Fibroblast of mammary gland (primary cell): ENCODE measurements at regions not wholly inside any gene's neighbourhood (a gene's known extent, or its start where the extent isn't known, plus 50 kb on each side); places are given as distances from the start of the nearest gene placed in this dataset.

Source experiments
- DNase-seq: peaks from one replicate; pipeline ENCODE4 v3.0.0-alpha.2; 2010; ENCODE audit warnings: low read depth
- H3K4me3 ChIP-seq: 2 replicates; pipeline ENCODE4 v1.5.1; 2011; ENCODE audit warnings: low read depth, mild to moderate bottlenecking, low read length, moderate library complexity; ENCODE audit not compliant: control insufficient read depth
- TF ChIP-seq, protein P1 (sequence below): conservative IDR thresholded peaks from 2 replicates; pipeline ENCODE4 v1.5.1; 2011; ENCODE audit warnings: low read depth, low read length, inconsistent platforms; ENCODE audit not compliant: control insufficient read depth, insufficient read depth

DNA sequence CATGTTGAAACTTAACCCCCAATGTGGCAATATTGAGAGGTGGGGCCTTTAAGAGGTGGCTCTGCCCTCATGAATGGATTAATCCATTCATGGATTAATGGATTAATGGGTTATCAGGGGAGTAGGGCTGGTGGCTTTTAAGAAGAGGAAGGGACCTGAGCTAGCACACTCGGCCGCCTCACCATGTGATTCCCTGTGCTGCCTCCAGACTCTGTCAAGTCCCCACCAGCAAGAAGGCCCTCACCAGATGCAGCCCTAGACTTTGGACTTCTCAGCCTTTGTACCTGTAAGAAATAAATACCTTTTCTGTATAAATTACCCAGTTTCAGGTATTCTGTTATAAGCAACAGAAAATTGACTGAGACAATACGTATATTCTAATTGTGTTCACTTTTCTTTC is 272.2 kb upstream of the DMRT1 start:
- TF ChIP-seq, protein P1, sequence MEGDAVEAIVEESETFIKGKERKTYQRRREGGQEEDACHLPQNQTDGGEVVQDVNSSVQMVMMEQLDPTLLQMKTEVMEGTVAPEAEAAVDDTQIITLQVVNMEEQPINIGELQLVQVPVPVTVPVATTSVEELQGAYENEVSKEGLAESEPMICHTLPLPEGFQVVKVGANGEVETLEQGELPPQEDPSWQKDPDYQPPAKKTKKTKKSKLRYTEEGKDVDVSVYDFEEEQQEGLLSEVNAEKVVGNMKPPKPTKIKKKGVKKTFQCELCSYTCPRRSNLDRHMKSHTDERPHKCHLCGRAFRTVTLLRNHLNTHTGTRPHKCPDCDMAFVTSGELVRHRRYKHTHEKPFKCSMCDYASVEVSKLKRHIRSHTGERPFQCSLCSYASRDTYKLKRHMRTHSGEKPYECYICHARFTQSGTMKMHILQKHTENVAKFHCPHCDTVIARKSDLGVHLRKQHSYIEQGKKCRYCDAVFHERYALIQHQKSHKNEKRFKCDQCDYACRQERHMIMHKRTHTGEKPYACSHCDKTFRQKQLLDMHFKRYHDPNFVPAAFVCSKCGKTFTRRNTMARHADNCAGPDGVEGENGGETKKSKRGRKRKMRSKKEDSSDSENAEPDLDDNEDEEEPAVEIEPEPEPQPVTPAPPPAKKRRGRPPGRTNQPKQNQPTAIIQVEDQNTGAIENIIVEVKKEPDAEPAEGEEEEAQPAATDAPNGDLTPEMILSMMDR: no peak
- DNase-seq: no peak
- no peak overlapping the region for H3K4me3 ChIP-seq

DNA sequence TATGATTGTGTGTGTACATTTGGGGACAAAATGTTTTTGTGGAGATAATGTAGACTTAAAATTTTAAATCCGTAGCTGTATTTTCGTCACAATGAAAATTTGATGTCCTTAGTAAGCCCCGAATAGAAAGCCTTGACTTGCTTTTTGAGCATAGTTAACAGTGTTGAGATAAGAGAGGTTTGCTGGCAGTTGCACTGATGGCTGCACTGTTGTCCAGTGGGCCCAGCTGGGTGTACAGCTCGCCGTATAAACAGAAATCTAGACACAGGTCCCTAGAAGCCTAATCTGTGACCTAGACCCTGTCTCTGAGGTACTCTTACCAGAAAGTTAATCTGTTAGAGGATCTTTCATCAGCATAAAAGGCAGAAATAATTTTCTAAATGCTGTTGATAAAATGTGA is 271.3 kb upstream of the DMRT1 start:
- no peak overlapping the region for H3K4me3 ChIP-seq
- TF ChIP-seq, protein P1: no peak
- no peak for DNase-seq

DNA sequence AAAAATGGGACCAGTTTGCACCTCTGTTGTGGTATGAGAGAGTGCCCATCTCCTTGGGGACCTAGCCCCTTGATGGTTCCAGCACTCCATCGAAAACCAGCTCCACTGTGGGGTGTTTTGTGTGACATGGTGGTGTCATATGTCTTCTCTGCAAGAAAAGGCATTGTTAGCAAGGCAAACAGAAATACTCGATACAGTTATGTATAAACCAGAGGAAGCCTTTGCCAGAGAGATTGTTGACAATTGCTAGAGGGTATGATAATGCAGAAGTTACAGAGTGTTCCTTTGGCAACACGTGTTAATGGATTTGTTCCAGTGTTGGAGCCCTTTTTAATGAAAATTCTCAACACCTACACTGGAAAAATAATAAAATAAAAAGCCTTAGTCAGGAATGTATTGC is 270.4 kb upstream of the DMRT1 start:
- DNase-seq: no peak
- H3K4me3 ChIP-seq: no peak overlapping the region
- TF ChIP-seq, protein P1: no peak

DNA sequence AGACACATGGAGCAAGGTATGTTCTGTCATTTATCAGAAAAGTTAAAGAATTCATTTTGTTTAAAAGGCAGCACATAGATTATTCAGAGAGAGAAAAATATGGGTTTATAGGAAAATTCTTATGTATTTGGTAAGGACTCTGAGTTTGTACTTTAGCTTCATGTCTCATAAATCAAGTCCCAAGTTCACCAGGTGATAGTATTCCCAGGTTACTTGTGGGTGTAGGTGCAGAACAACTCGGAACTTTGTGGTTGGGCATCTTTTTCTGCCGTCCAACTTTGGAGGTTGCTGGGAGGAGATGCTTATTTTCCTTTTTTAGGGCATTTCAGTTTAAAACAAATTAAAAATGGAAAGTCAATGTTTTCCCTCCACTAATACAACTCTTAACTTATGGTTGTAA is 269.8 kb upstream of the DMRT1 start:
- no peak for DNase-seq
- TF ChIP-seq, protein P1: no peak
- no peak overlapping the region for H3K4me3 ChIP-seq

DNA sequence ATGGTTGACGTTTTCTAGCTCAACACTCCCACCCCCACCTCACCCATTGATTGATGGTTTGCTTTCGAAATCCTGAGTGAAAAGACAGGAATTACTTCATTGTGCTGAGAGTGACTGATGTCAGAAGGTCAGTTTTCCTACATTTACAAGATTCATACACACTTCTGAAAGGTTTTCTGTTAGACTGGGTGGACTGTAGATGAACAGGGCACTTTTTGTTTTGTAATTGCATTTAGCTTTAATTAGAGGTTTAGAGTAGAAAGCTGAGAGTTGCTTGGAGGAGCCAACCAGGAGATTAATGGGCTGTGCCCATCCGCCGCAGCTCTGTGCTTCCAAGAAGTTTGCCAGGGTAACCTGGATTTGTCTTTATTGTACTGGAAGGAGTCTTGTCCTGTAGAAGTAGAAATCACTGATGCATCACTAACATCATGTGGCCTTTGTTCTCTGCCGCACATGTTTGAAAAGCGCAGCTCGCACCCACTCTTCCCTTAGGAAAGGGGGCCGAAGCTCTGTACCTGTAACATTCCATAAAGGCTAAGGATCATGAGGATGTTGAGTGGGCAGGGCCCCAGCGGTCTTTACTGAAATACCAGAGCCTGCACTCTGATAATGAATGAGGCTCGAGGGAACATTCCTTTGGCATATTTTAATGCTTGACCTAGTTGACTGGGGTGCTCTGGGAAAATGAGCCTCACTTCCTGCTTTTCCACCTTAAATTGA is 267.6 kb upstream of the DMRT1 start:
- TF ChIP-seq, protein P1: no peak
- DNase-seq: no peak
- no peak overlapping the region for H3K4me3 ChIP-seq

DNA sequence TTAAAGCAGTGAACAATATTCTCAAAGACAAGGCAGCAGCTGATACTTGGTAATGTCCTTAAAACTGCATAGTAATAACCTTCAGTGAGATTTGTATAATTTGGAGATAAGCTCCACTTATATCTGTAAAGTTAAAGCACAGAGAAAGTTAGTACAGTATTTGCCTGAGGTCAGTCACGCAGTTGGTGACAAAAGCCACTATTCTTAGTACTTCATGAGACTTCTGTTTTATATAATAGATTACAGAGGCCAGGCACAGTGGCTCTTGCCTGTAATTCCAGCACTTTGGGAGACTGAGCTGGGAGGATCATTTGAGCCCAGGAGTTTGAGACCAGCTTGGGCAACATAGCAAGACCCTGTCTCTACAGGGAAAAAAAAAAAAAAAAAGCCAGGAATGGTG is 266.4 kb upstream of the DMRT1 start:
- no peak overlapping the region for H3K4me3 ChIP-seq
- TF ChIP-seq, protein P1: no peak
- DNase-seq: no peak
